GM21360 (cell line): ENCODE measurements at regions not wholly inside any gene's neighbourhood (a gene's known extent, or its start where the extent isn't known, plus 50 kb on each side); places are given as distances from the start of the nearest gene placed in this dataset.

Experiments
- ATAC-seq: cut with Tn5 transposase; IDR thresholded peaks from one replicate; pipeline ENCODE4 v1.9.1; 2021; ENCODE audit warnings: mild to moderate bottlenecking, moderate library complexity; ENCODE audit not compliant: unreplicated experiment

DNA sequence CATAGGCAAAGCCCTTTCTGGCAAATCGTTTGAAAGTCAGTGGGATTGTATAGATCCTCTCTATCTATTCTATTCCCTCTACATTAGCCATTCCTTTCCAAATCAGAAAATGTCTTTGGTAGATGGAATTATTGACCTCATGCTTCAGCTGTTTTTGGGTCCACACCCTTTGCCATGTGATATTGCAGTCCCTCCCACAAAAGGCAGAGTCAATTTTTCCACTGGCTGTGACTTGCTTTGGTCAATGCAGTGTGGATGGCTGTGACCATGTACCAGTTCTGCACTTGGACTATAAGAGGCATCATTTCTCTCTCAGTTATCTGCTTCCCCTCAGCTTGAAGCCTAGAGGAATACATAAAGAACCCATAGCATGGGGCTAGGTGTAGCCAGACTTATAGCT is 332.9 kb downstream of the PTEN start:
- ATAC-seq = no peak

- ATAC-seq = no peak
Measured at GRCh38 chr10:88198023-88198422, 334.6 kb downstream of the PTEN start.

DNA sequence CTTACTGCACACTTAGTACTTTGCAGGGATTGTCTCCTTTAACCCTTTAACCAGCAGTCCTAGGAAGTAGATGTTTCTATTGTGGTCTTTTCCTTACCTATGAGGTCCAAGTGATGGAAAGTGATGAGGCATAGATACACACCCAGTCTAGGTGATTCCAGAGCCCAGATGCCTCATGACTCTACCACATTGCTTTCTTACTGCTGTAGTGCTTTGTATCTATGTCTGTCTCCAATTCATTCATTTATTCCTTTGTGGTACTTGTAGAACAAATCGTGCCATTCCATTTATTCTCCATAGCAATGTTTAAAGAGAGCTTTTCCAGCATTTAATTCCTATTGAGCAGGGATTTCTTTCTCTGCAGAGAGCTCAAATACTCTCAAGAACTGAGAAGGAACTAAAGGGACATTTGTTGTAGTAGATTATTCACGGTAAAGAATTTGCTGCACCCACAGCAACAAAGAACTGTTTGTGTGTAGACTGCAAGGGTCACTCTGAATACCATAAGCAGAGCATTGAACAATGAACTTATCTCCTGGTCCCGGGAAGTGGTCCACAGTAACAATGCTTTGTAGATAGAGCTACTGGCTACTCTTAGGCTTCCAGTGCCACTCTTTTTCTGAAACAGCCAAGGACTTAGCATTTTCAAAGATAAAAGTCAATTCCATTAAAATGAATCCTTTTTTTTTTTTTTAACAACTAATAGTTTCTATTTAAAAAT is 337.0 kb downstream of the PTEN start:
- no peak for ATAC-seq

GRCh38 chr10:88205842-88206446 is 342.5 kb downstream of the PTEN start:
- ATAC-seq = no peak

DNA sequence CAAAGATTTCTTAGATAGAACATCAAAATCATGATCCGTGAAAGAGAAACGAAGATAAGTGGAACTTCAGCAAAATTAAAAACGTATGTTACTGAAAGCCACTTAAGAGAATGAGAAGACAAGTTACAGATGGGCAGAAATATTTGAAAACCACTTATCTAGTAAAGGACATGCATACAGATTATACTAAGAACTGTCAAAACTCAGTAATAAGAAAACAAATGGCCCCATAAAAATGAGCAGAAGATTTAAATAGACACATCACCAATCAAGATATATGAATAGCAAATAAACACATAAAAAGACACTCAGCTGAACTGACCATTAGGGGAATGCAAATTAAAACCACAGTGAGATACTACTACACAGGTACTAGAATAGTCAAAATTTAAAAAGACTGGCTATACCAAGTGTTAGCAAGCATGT is 343.7 kb downstream of the PTEN start:
- ATAC-seq = no peak

DNA sequence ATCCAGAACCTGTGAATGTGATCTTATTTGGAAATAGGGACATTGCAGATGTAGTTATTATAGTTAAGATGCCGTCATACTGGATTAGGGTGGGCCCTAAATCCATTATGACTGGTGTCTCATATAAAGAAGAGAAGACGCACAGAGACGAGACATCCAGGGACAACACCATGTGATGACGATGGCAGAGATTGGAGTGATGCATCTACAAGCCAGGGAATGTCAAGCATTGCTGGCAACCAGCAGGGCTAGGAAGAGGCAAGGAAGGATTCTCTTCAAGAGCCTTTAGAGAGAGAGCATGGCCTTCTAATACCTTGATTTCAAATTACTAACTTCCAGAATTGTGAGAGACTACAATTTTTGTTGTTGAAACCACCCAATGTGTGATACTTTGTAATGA is 345.8 kb downstream of the PTEN start:
- ATAC-seq = no peak

DNA sequence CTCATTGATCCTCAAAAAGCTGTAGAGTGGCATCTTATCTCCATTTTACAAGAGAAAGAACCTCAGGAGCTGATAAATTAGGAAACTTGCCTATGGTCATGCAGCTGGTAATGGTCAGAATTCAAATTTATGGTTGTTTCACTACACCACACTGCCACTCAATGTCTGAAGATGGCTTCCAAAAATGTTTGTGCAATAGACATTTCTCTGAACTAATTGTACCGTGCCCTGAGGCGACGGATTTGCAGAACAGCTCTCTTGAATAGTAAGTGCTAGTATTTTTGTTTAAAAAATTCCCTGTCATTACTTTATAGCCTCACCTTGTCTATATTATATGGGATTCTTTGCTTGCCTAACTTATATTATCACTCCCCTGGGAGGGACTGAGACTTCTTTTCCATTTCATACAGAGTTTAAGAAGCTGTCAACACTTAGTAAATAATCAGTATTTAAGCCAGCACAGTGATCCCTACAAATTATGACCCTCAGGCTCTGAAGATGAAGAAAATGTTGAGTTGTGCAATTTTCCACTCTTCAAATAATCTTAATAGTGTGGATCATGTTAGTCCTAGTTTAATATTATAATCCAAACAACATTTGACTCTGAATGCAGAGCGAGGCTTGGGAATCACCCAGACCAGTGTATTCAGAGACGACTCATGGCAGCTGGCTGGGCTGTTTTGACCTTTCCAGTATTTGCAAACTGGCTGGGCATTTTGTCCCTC is 346.6 kb downstream of the PTEN start:
- no peak for ATAC-seq

DNA sequence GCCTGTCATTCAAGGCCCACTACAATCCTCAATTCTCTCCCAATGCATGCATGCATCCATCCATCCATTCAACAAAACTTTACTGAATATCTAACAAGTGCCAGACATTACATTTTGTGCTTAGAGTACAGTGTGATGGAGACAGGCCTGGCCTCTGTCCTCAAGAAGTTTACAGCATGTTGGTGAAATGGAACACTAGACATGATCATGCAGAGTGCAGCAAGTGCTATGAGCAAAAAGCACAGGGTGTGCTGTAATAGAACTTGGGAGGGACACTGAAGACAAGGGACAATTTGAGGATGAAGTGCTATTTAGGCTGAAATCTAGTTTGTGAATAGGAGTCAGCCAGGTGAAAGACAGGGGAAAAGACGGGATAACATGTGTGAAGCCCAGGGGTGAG is 347.8 kb downstream of the PTEN start:
- no peak for ATAC-seq

DNA sequence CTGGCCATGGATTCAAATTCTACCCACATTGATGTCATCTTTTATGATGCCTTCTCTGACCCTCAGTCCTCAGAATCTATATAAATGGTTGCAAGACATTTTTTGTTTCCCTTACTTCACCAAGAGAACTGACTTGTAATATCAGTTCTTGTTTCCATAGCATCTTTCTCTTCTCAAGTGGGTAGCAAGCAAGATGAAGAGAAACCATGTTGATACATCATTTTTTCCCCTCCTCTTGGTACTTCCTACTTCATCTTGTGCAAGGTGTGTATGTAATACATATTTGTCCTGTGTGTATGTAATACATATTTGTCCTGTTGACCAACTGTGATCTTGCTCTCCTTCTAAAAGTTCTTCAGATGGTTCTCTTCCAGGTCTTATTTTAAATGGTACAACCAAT is 348.6 kb downstream of the PTEN start:
- ATAC-seq = no peak

DNA sequence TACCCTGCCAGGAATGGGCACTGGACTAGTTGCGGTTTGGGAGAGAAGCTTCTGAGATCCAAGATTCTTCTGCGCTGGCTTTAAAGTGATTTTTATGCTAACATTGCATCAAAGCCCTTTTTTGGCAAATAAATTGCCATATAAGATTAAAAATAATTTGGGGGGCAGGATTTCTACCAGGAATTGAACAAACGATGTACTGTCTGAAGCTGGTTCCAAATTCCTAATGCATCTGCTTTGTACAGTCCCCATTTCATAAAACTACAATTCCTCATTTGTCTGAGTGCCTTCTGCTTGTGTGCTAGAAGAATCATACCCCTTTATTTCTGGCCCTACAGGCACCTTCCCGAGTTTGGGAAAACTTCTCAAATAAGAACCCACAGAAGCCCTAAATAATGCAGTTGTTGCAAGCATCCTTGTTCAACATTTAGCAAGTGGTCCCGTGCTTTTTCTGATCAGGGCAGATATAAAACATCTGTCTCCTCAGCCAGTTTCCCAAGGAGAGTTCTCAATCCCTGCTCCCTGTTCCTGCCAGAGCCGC is 349.7 kb downstream of the PTEN start:
- no peak for ATAC-seq

GRCh38 chr10:88216976-88217375 is 353.6 kb downstream of the PTEN start:
- ATAC-seq = no peak

DNA sequence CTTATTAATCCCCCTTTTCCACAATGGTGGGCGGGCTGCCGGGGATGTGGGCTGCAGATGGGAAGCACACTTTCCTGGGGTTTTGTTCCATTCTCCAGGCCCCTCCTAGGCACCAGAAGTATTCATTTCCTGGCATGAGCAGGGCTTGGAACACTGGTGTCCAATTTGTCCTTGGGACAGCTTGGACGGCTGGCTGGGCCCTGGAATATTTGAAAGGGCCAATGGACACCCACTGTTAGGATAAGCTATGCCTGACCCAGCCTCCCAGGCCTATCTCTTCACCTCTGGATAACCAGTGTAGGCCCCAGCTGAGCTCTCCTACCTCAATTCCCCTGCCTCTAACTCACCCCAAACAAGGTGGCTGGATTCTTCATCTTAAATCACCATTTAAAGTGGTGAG is 354.9 kb downstream of the PTEN start:
- ATAC-seq = no peak

GRCh38 chr10:88219753-88220152 is 356.3 kb downstream of the PTEN start:
- ATAC-seq = no peak

DNA sequence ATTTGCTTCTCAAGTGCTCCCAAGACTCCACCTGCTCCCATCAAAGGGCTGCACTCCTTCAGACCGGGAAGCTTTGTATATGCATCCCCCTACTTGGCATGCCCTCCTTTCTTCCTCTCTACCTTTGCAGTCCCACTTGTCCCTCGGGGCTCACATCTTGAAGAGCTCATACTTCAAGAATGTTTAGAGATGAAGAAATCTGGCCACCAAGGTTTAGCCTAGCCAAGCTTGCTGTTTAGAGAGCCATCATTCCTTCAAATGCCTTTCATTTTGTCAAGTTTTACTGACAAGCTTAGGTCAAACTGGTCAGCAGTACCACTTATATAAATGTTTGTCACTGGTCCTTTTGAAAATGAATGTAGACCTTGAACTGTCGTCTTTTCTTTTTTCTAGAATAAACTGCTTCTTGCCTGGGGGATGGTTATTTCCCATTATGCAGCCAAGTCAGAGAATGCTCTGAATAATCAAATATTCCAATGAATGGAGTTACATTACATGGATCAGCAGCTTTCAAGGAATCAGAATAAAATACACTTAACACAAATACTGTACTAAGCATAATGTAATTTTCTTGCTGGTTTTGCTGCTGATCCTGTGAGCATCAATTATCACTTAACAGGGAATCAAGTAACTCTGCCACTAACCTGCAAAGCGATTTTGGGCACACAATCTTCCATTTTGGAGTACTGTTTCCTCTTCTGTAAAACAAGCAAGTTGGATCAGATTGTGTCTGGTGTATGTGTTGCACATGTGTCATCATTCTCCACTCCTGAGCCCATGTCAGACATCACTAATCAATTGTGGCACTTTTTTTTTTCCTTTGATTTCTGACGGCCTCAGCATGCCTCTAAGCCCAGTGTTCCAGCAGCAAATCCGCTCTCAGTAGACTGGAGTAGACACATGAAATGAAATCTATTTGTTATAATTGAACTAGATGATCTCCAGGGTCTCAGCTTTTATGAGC is 357.9 kb downstream of the PTEN start:
- no peak for ATAC-seq

GRCh38 chr10:88222881-88223280 is 359.5 kb downstream of the PTEN start:
- no peak for ATAC-seq
